Small intestine (tissue), 7 donors: ENCODE measurements at regions not wholly inside any gene's neighbourhood (a gene's known extent, or its start where the extent isn't known, plus 50 kb on each side); places are given as distances from the start of the nearest gene placed in this dataset.
"Not testable (repeated sequence)": the region's sequence is repeated elsewhere in the genome, so short reads cannot be mapped to it uniquely, and the experiment has no call there.

Source experiments
- DNase-seq, 2 donors: peaks; one replicate each; pipeline versions ENCODE4 v3.0.0 to v3.0.0-alpha.2; 2013
- FAIRE-seq: peaks from 2 replicates; lab custom pipeline; 2012; peaks lifted over from hg19 to GRCh38; lab: Jason Lieb, UNC
- H3K27ac ChIP-seq, 3 donors: one replicate each; pipeline ENCODE4 v1.5.1; 2013; ENCODE audit warnings: low read length in 2 of 3, mild to moderate bottlenecking in 2 of 3, control low read depth in 1 of 3, inconsistent platforms in 1 of 3, low read depth in 1 of 3, moderate library complexity in 1 of 3
- H3K27me3 ChIP-seq, 3 donors: one replicate each; pipeline ENCODE4 v1.6.1; 2013; ENCODE audit warnings: low read length in 3 of 3, inconsistent platforms in 1 of 3; ENCODE audit not compliant: control insufficient read depth in 3 of 3, insufficient read depth in 3 of 3
- H3K36me3 ChIP-seq, 3 donors: one replicate each; pipeline ENCODE4 v1.6.1; 2013; ENCODE audit warnings: low read length in 3 of 3, inconsistent platforms in 1 of 3, low read depth in 1 of 3, mild to moderate bottlenecking in 1 of 3, moderate library complexity in 1 of 3; ENCODE audit not compliant: control insufficient read depth in 3 of 3, insufficient read depth in 2 of 3
- H3K4me1 ChIP-seq, 3 donors: one replicate each; pipeline ENCODE4 v1.6.1; 2013; ENCODE audit warnings: low read length in 2 of 3, inconsistent platforms in 1 of 3, low read depth in 1 of 3, mild to moderate bottlenecking in 1 of 3, moderate library complexity in 1 of 3; ENCODE audit not compliant: control insufficient read depth in 3 of 3, insufficient read depth in 2 of 3
- H3K4me3 ChIP-seq, 3 donors: one replicate each; pipeline ENCODE4 v1.5.1; 2013; ENCODE audit warnings: low read length in 3 of 3, control low read depth in 1 of 3, inconsistent platforms in 1 of 3, low read depth in 1 of 3, mild to moderate bottlenecking in 1 of 3, moderate library complexity in 1 of 3
- H3K9me3 ChIP-seq, 2 donors: one replicate each; pipeline ENCODE4 v1.6.1; 2013; ENCODE audit warnings: low read depth in 1 of 2, low read length in 1 of 2; ENCODE audit not compliant: control insufficient read depth in 2 of 2, insufficient read depth in 1 of 2
- WGBS, 3 donors: extraction: QIAGEN DNeasy Blood & Tissue Kit; methylation state at CpG; one replicate each; pipeline ENCODE4 v1.1.7; 2013; 5-methylcytosine and 5-hydroxymethylcytosine counted together
- donor health status: healthy with polysubstance abuse.
- donor health status: control.
- donor health status: control.
- donor health status: Bipolar disorder and iron deficiency.
- donor health status: healthy.

GRCh38 chr12:54799966-54800365 is 54.4 kb upstream of the MUCL1 start:
- H3K36me3 ChIP-seq, H3K4me3 ChIP-seq, H3K27ac ChIP-seq, FAIRE-seq, H3K9me3 ChIP-seq, H3K4me1 ChIP-seq, DNase-seq, H3K27me3 ChIP-seq: not testable (repeated sequence)
- WGBS, 3 donors: 84 to 91% (median 87%) methylated on average over 3 of the region's 3 CpGs

- Histone ChIP-seq H3K4me1 (no peaks in the 10 kb centered on the region), H3K4me3 (no peak overlapping the region), H3K27me3 (no peaks in the 10 kb centered on the region), H3K27ac (no peak overlapping the region), H3K9me3 (no peaks in the 10 kb centered on the region), H3K36me3 (no peaks in the 10 kb centered on the region)
- WGBS, 3 donors: 68 to 89% (median 84%) methylated on average over 1 of the region's 1 CpG
- no peak for DNase-seq
- no peak for FAIRE-seq
These were observed 55.7 kb upstream of the MUCL1 start for GRCh38 chr12:54798651-54799050.

GRCh38 chr12:54796991-54797390 is 57.3 kb upstream of the MUCL1 start:
- 81 to 91% (median 87%) methylated on average over 2 of the region's 2 CpGs for WGBS, 3 donors
- Histone ChIP-seq H3K27ac (no peak overlapping the region), H3K9me3 (no peaks in the 10 kb centered on the region), H3K36me3 (no peaks in the 10 kb centered on the region), H3K4me3 (no peak overlapping the region), H3K27me3 (no peaks in the 10 kb centered on the region), H3K4me1 (no peaks in the 10 kb centered on the region)
- DNase-seq (no peak), FAIRE-seq (no peak)

GRCh38 chr12:54795644-54796043 is 58.7 kb upstream of the MUCL1 start:
- H3K4me3 ChIP-seq: no peak overlapping the region
- no peaks in the 10 kb centered on the region for H3K4me1 ChIP-seq
- DNase-seq (no peak), FAIRE-seq (no peak)
- no peaks in the 10 kb centered on the region for H3K9me3 ChIP-seq
- H3K27me3 ChIP-seq: no peaks in the 10 kb centered on the region
- no peak overlapping the region for H3K27ac ChIP-seq
- WGBS, 3 donors: 59 to 81% (median 71%) methylated on average over 6 of the region's 6 CpGs
- H3K36me3 ChIP-seq: no peaks in the 10 kb centered on the region

- H3K36me3 ChIP-seq: no peaks in the 10 kb centered on the region
- no peaks in the 10 kb centered on the region for H3K4me1 ChIP-seq
- no peak for DNase-seq
- no peaks in the 10 kb centered on the region for H3K27me3 ChIP-seq
- H3K27ac ChIP-seq: no peak overlapping the region
- FAIRE-seq: no peak
- no peak overlapping the region for H3K4me3 ChIP-seq
- H3K9me3 ChIP-seq: peaks cover 0 to 7% of the 10 kb centered on the region in 2 donors
- WGBS, 3 donors: 70 to 72% (median 71%) methylated on average over 5 of the region's 5 CpGs
These were observed 68.2 kb upstream of the MUCL1 start for GRCh38 chr12:54786081-54786480.

GRCh38 chr12:54784115-54784514 is 70.2 kb upstream of the MUCL1 start:
- no peak for FAIRE-seq
- Histone ChIP-seq H3K27ac (no peak overlapping the region), H3K9me3 (peaks cover 0 to 7% of the 10 kb centered on the region in 2 donors), H3K36me3 (no peaks in the 10 kb centered on the region), H3K4me1 (no peaks in the 10 kb centered on the region), H3K4me3 (no peak overlapping the region), H3K27me3 (no peaks in the 10 kb centered on the region)
- no peak for DNase-seq

- H3K4me3 ChIP-seq, H3K27ac ChIP-seq, H3K4me1 ChIP-seq, H3K9me3 ChIP-seq, FAIRE-seq, H3K27me3 ChIP-seq, H3K36me3 ChIP-seq, DNase-seq: not testable (repeated sequence)
- WGBS, 3 donors: 47 to 53% (median 53%) methylated on average over 1 of the region's 1 CpG
These were observed 77.3 kb upstream of the MUCL1 start for GRCh38 chr12:54777031-54777430.

GRCh38 chr12:54773593-54773992 is 80.7 kb upstream of the MUCL1 start:
- FAIRE-seq (no peak), DNase-seq (no peak)
- H3K27me3 ChIP-seq: no peaks in the 10 kb centered on the region
- H3K9me3 ChIP-seq: peaks cover 0 to 5% of the 10 kb centered on the region in 2 donors
- H3K4me1 ChIP-seq: no peaks in the 10 kb centered on the region
- H3K27ac ChIP-seq: no peak overlapping the region
- no peaks in the 10 kb centered on the region for H3K36me3 ChIP-seq
- WGBS, 3 donors: 77 to 97% (median 95%) methylated on average over 1 of the region's 1 CpG
- no peak overlapping the region for H3K4me3 ChIP-seq

GRCh38 chr12:54765652-54766051 is 88.7 kb upstream of the MUCL1 start:
- Histone ChIP-seq H3K36me3 (no peaks in the 10 kb centered on the region), H3K9me3 (no peaks in the 10 kb centered on the region), H3K27ac (no peak overlapping the region), H3K27me3 (no peaks in the 10 kb centered on the region), H3K4me1 (no peaks in the 10 kb centered on the region), H3K4me3 (no peak overlapping the region)
- WGBS, 3 donors: 6 to 35% (median 6%) methylated on average over 1 of the region's 1 CpG
- peak; percentile 33 to 34 for DNase-seq
- no peak for FAIRE-seq
